RWPE1 (cell line): ENCODE measurements at regions not wholly inside any gene's neighbourhood (a gene's known extent, or its start where the extent isn't known, plus 50 kb on each side); places are given as distances from the start of the nearest gene placed in this dataset.
"Not testable (repeated sequence)": the region's sequence is repeated elsewhere in the genome, so short reads cannot be mapped to it uniquely, and the experiment has no call there.

Experiments used
- CTCF ChIA-PET: fragments of 350-600 bp; sonication (Branson Sonifier 250); formaldehyde crosslinking; extraction: SDS; loops from one replicate; lab custom pipeline; 2021; lab: Yijun Ruan, JAX
- POLR2A ChIA-PET: fragments of 400-600 bp; formaldehyde crosslinking; extraction: SDS; loops from one replicate; lab custom pipeline; 2020; ENCODE audit warnings: antibody characterized with exemption; ENCODE audit not compliant: low non-redundant PET; lab: Yijun Ruan, JAX
- DNase-seq: peaks from one replicate; pipeline ENCODE4 v3.0.0; 2012; ENCODE audit warnings: low spot score
- H3K27ac ChIP-seq: fragments of 450-650 bp; 2 replicates; pipeline ENCODE4 v1.5.1; 2017
- TF ChIP-seq, protein P1 (sequence below): fragments of 450-650 bp; conservative IDR thresholded peaks from 2 replicates; pipeline ENCODE4 v1.5.1; 2017; ENCODE audit warnings: low read depth, mild to moderate bottlenecking

GRCh38 chr4:12615822-12616221, 868.3 kb downstream of the RAB28 start:
- TF ChIP-seq, protein P1, sequence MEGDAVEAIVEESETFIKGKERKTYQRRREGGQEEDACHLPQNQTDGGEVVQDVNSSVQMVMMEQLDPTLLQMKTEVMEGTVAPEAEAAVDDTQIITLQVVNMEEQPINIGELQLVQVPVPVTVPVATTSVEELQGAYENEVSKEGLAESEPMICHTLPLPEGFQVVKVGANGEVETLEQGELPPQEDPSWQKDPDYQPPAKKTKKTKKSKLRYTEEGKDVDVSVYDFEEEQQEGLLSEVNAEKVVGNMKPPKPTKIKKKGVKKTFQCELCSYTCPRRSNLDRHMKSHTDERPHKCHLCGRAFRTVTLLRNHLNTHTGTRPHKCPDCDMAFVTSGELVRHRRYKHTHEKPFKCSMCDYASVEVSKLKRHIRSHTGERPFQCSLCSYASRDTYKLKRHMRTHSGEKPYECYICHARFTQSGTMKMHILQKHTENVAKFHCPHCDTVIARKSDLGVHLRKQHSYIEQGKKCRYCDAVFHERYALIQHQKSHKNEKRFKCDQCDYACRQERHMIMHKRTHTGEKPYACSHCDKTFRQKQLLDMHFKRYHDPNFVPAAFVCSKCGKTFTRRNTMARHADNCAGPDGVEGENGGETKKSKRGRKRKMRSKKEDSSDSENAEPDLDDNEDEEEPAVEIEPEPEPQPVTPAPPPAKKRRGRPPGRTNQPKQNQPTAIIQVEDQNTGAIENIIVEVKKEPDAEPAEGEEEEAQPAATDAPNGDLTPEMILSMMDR: no peak
- H3K27ac ChIP-seq: no peak overlapping the region
- POLR2A ChIA-PET: no interaction called here
- DNase-seq: no peak
- CTCF ChIA-PET: no interaction called here

- TF ChIP-seq, protein P1: no peak
- ChIA-PET POLR2A (no interaction called here), CTCF (no interaction called here)
- no peak for DNase-seq
- no peak overlapping the region for H3K27ac ChIP-seq
Observed at GRCh38 chr4:12612876-12613275, 871.3 kb downstream of the RAB28 start.

- CTCF ChIA-PET: interaction anchor here (0.6 kb wide), 1 partner anchor 495 kb away, joined by 3 read pairs; no protein-coding TSS in a partner anchor
- POLR2A ChIA-PET, DNase-seq, H3K27ac ChIP-seq: not testable (repeated sequence)
Observed at GRCh38 chr4:12609212-12609875, 874.8 kb downstream of the RAB28 start.

GRCh38 chr4:12595986-12596385, 888.2 kb downstream of the RAB28 start:
- no peak for DNase-seq
- POLR2A ChIA-PET: no interaction called here
- no peak overlapping the region for H3K27ac ChIP-seq
- TF ChIP-seq, protein P1: no peak
- CTCF ChIA-PET: no interaction called here

DNA sequence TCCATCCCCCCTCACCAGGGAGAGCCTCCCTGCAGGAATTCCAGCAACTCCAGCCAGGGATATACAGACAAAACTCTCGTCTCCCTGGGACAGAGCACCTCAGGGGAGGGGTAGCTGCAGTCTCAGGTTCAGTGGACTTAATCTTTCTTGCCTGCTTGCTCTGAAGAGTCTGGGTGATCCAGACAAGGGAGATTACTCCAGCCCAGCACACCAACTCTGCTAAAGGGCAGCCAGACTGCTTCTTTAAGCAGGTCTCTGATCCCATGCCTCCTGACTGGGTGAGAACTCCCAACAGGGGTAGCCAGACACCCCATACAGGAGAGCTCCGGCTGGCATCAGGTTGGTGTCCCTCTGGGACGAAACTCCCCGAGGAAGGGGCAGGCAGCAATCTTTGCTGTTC, 888.7 kb downstream of the RAB28 start:
- no peak overlapping the region for H3K27ac ChIP-seq
- CTCF ChIA-PET: no interaction called here
- TF ChIP-seq, protein P1: no peak
- POLR2A ChIA-PET: no interaction called here
- no peak for DNase-seq

- POLR2A ChIA-PET: no interaction called here
- H3K27ac ChIP-seq: no peak overlapping the region
- no peak for DNase-seq
- CTCF ChIA-PET: no interaction called here
- TF ChIP-seq, protein P1: no peak
Observed at GRCh38 chr4:12588582-12588981, 895.6 kb downstream of the RAB28 start.

DNA sequence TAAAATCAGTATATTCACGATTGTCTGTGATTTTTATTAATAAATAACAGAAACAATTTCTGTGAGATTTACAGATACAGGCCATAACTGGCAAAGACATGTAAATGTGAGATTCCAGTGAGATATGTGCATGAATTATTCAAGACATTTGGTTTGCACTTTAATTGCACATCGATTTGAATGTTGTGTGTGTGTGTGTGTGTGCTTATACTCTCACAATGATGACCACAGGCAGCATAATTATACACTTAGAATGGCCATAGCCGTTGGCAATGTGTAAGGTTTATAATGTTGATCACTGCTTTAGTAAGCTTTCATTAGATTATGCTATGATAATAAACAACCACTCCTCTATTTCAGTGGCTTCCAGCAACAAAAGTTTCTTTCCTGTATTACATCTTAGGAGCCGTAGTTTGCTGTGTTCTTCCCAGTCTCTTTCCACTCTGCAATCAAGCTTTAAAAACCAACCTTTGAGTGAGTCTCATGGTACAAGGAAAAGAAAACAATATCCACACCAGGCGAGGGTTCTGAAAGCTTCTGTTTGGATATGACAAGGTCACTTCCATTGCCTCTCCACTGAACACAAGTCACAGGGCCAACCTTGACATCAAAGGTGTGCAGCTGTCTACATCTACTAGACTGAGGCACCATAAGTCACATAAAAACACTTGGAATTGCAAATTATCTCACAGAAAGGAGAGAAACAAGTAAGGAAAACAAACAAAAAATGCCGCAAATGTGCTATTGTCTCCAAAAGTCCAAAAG, 897.7 kb downstream of the RAB28 start:
- ChIA-PET CTCF (no interaction called here), POLR2A (no interaction called here)
- TF ChIP-seq, protein P1: no peak
- no peak overlapping the region for H3K27ac ChIP-seq
- DNase-seq: no peak
